Activated naive CD4-positive, alpha-beta T cell treated with anti-CD3 and anti-CD28 coated beads for 36 hours (primary cell): ENCODE measurements at regions not wholly inside any gene's neighbourhood (a gene's known extent, or its start where the extent isn't known, plus 50 kb on each side); places are given as distances from the start of the nearest gene placed in this dataset.

Experiments
- CTCF ChIA-PET: fragments of 350-600 bp; sonication (Branson Sonifier 250); formaldehyde crosslinking; loops from one replicate; lab custom pipeline; 2021; ENCODE audit warnings: antibody characterized with exemption; lab: Charles Lee
- DNase-seq: peaks from one replicate; pipeline ENCODE4 v3.0.0-alpha.2; 2020
- H3K27ac Mint-ChIP-seq: one replicate; pipeline ENCODE4 v1.8.0; 2021; ENCODE audit warnings: mild to moderate bottlenecking, mixed read lengths
- H3K27me3 Mint-ChIP-seq: one replicate; pipeline ENCODE4 v1.8.0; 2021; ENCODE audit warnings: low read depth, mixed read lengths
- H3K36me3 Mint-ChIP-seq: one replicate; pipeline ENCODE4 v1.8.0; 2021; ENCODE audit warnings: low read depth, mixed read lengths
- H3K4me1 Mint-ChIP-seq: one replicate; pipeline ENCODE4 v1.8.0; 2021; ENCODE audit warnings: low read depth, mixed read lengths
- H3K4me3 Mint-ChIP-seq: one replicate; pipeline ENCODE4 v1.8.0; 2021; ENCODE audit warnings: mild to moderate bottlenecking, moderate library complexity, mixed read lengths
- H3K9me3 Mint-ChIP-seq: one replicate; pipeline ENCODE4 v1.8.0; 2021; ENCODE audit warnings: mixed read lengths
- intact Hi-C: fragments of 100-400 bp; cut with micrococcal nuclease; formaldehyde crosslinking; loops from one replicate; pipeline ENCODE4 v1.15.1; 2023

DNA sequence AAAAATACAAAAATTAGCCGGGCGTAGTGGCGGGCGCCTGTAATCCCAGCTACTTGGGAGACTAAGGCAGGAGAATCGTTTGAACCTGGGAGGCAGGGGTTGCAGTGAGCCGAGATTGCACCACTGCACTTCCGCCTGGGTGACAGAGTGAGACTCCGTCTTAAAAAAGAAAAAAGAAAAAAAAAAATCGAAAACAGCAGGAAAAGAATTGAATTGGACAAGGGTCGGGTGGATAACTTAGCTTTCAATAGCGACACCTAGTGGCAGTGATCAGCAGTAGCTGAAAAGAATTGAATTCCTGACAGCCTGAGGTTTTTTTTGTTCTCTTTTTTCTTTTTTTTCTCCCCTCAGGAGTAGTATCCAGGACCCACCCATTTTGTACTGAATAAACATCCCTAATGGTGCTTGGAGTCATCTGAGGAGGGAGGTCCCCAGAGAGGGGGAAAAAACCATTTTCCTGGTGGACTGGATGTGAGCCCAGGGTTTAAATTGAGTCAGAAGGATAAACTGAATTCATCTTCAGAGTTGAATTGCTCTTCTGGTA is 55.1 kb downstream of the CYCS start:
- intact Hi-C loops, result loop anchor here (1.0 to 5.0 kb wide), 7 partner anchors 23 to 493 kb away; partner anchors contain the start of gene OSBPL3
- no peak overlapping the region for H3K27ac Mint-ChIP-seq
- DNase-seq, result peak; percentile 57

DNA sequence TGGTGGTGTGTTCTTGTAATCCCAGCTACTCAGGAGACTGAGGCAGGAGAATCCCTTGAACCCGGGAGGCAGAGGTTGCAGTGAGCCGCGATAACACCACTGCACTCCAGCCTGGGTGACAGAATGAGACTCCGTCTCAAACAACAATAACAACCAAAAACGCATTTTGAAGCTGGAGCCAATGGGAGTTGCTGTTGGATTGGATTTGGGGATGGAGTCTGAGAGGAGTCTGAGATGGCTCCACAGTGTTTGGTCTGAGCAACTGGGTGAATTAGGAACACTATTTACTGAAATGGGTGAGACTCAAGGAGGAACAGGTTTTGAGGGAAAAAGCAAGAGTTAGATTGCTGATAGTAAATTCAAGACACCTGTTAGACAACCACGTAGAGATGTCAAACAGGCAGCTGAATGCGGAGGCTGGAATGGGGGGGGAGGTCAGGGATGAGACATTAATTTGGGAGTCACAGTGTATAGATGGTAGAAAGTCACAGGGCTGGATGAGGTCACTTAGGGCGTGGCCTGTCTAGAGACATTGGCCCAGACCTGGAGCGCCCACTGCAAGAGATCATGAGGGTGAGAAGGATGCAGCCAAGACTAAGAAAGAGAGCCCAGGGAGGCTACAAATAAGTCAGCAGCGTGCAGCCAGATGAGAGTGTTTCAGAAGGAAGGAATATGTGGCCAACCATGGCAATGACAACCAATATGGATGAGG is 56.4 kb downstream of the CYCS start:
- DNase-seq, result no peak
- CTCF ChIA-PET, result interaction anchor here (0.7 to 1.4 kb wide), 7 partner anchors 25 to 1042 kb away, joined by 3 to 13 read pairs (median 4); no protein-coding TSS in a partner anchor
- H3K27ac Mint-ChIP-seq, result no peak overlapping the region
- intact Hi-C loops, result no loop called here
- no peaks in the 10 kb centered on the region for H3K36me3 Mint-ChIP-seq
- no peaks in the 10 kb centered on the region for H3K9me3 Mint-ChIP-seq
- no peaks in the 10 kb centered on the region for H3K27me3 Mint-ChIP-seq
- no peak overlapping the region for H3K4me3 Mint-ChIP-seq
- peaks cover 3% of the 10 kb centered on the region for H3K4me1 Mint-ChIP-seq

More for the DNA sequence above, 55.1 kb downstream of the CYCS start:
- Mint-ChIP-seq H3K9me3 (no peaks in the 10 kb centered on the region), H3K4me1 (peaks cover 6% of the 10 kb centered on the region), H3K4me3 (no peak overlapping the region), H3K36me3 (no peaks in the 10 kb centered on the region), H3K27me3 (no peaks in the 10 kb centered on the region)
- CTCF ChIA-PET, result interaction anchor here (0.5 to 8.3 kb wide), 35 partner anchors 8 to 1387 kb away, joined by 3 to 77 read pairs (median 4); partner anchors contain the start of gene OSBPL3

DNA sequence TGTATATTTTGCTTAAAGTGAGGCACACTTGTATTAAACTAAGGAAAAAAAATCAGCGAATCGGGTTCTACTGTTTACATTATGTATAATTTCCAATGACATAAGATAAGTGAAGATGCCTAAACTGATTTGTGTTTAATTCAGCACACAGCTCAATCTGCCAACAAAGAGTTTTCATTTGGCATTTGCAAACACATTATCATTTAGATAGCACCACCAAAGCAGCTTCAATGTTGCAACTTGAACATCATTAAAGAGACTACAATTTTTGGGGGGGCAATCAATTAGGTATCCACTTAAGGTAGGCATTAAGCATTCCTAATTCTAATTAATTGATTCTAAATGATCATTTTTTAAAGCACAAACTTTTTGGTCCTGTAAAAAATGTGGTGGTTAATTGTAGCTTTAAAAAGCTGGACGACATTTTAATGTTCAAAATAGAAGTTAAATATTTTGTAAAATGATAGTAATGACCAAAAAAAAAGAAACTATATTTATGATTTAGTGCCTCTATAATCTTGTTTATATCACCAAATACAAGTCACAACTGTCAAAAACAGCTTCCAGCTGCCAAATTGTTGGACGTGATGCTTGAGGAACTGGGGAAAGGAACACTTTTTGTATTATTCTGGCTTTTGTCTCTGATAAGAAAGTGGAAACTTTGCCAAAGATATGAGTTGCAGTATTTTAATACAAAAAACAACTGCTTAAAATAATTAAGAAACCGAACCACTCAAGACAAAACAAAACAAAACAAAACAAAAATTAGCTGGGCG is 57.1 kb downstream of the CYCS start:
- H3K27ac Mint-ChIP-seq, result no peak overlapping the region
- intact Hi-C loops, result no loop called here
- H3K9me3 Mint-ChIP-seq, result no peaks in the 10 kb centered on the region
- no peaks in the 10 kb centered on the region for H3K36me3 Mint-ChIP-seq
- DNase-seq, result no peak
- H3K4me1 Mint-ChIP-seq, result peaks cover under 1% of the 10 kb centered on the region
- H3K27me3 Mint-ChIP-seq, result no peaks in the 10 kb centered on the region
- CTCF ChIA-PET, result interaction anchor here (0.7 to 1.4 kb wide), 8 partner anchors 26 to 1354 kb away, joined by 3 to 13 read pairs (median 4); no protein-coding TSS in a partner anchor
- H3K4me3 Mint-ChIP-seq, result no peak overlapping the region

DNA sequence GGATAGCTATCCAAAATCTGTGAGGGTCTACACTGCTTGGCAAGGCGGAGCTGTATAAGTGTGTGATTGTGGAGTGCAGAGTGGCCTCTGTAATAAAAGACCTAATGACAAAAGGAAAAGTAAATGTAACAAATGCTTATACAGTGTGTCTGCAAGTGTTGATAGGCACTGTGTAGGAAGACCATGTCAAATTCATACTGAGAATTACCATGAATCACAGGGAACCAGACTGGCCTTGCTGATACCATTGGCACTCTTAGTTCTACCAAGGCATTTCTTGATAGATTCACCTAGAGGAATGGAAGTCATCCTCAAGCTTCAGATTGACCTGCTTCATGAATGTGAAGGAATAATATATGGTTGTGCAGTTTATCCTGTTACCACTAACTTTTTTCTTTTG is 58.8 kb downstream of the CYCS start:
- CTCF ChIA-PET, result interaction anchor here (1.3 to 4.4 kb wide), 3 partner anchors 85 to 254 kb away, joined by 3 to 20 read pairs (median 3); no protein-coding TSS in a partner anchor
- Mint-ChIP-seq H3K9me3 (no peaks in the 10 kb centered on the region), H3K27ac (no peak overlapping the region), H3K4me3 (no peak overlapping the region), H3K27me3 (no peaks in the 10 kb centered on the region), H3K36me3 (no peaks in the 10 kb centered on the region), H3K4me1 (no peaks in the 10 kb centered on the region)
- intact Hi-C loops, result no loop called here
- no peak for DNase-seq

DNA sequence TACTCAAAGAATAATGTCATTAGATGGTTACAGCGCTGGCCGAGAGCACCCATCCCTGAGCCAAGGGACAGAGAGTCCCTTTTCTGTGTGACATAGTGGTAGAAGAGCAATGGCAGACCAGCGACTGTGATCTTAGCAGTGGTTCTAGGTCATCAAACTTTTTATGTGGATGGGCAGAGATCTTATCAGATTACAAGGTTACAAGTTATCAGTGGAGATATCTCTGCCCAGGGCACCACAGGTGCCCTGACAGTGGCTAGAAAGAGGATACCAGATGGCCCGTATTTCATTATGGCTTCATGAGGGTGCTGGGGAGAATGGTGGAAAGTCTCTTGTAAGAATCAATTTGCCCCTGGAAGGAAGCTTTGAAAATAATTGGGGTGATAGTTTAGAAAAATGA is 62.7 kb downstream of the CYCS start:
- no peak overlapping the region for H3K4me3 Mint-ChIP-seq
- no peaks in the 10 kb centered on the region for H3K9me3 Mint-ChIP-seq
- H3K4me1 Mint-ChIP-seq, result no peaks in the 10 kb centered on the region
- intact Hi-C loops, result no loop called here
- H3K36me3 Mint-ChIP-seq, result no peaks in the 10 kb centered on the region
- CTCF ChIA-PET, result interaction anchor here (1.5 to 4.4 kb wide), 3 partner anchors 7 to 250 kb away, joined by 5 to 20 read pairs (median 6); no protein-coding TSS in a partner anchor
- no peaks in the 10 kb centered on the region for H3K27me3 Mint-ChIP-seq
- DNase-seq, result no peak
- H3K27ac Mint-ChIP-seq, result no peak overlapping the region

DNA sequence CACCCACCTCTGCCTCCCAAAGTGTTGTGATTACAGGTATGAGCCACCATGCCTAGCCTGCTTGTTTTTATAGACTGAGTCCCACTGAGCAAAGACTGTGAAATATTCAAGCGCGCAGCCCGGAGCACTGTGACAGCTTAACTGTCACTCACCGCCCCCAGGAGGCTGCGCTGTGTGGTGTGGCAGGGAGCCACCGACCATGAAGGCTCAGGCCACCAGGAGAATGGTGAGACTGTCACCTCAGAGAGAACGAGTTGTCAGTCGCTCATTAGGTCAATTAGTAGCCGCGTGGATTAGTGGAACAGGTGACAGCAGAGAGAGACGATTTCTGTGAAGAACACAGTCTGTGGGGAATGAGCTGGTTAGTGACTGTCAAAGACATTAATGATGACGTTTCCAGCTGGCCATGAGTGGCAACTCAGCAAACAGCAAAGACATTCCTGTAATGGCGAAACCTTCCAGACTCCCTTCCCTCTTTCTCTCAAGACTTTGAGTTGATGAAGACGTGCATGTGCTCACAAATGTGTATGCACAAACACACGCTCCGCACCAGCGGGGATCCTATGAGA is 64.5 kb downstream of the CYCS start:
- Mint-ChIP-seq H3K27me3 (no peaks in the 10 kb centered on the region), H3K9me3 (no peaks in the 10 kb centered on the region), H3K4me3 (no peak overlapping the region), H3K4me1 (no peaks in the 10 kb centered on the region), H3K27ac (no peak overlapping the region), H3K36me3 (no peaks in the 10 kb centered on the region)
- intact Hi-C loops, result loop anchor here (2.0 kb wide), 1 partner anchor 78 kb away; no protein-coding TSS in a partner anchor
- CTCF ChIA-PET, result interaction anchor here (1.4 to 1.8 kb wide), 2 partner anchors 9 to 241 kb away, joined by 5 read pairs; no protein-coding TSS in a partner anchor
- no peak for DNase-seq

DNA sequence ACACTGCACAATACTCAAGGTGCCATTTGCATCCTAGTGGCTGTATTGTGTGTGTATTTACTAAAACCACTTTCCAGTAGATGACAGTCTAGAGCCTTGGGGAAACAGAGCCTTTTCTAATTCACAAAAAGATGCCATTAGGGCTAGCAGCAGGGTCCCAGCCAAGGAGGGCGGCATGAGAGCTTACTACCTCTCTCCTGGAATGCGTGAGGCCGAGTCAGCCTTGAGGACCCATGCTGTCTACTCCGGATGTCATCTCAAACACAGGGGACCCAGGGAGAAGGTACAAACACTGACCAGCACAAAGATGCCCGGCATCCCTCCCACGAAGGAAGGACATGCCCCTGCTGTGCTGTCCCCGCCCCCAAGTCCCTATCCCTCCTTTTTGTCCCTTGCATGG is 65.5 kb downstream of the CYCS start:
- Mint-ChIP-seq H3K27ac (no peak overlapping the region), H3K36me3 (no peaks in the 10 kb centered on the region), H3K4me1 (no peaks in the 10 kb centered on the region), H3K4me3 (no peak overlapping the region), H3K27me3 (no peaks in the 10 kb centered on the region), H3K9me3 (no peaks in the 10 kb centered on the region)
- intact Hi-C loops, result no loop called here
- no peak for DNase-seq
- CTCF ChIA-PET, result no interaction called here

DNA sequence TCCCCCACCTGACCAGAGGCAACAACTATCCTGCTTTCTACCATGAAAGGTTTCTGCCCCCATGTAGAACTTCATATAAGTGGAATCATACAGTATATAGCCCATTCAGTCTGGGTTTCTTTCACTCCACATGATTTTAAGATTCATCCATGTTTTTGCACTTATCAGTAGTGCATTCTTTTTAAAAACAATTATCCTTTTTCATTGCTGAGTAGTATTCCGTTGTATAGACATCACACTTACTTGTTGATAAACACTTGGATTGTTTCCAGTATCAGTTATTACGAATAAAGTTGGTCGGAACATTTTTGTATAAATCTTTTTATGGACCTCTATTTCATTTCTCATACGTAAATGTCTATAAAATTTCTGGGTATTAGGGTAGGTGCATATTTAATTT is 68.7 kb downstream of the CYCS start:
- Mint-ChIP-seq H3K9me3 (no peaks in the 10 kb centered on the region), H3K27me3 (no peaks in the 10 kb centered on the region), H3K4me1 (no peaks in the 10 kb centered on the region), H3K4me3 (no peak overlapping the region), H3K36me3 (no peaks in the 10 kb centered on the region), H3K27ac (no peak overlapping the region)
- no peak for DNase-seq
- CTCF ChIA-PET, result no interaction called here
- intact Hi-C loops, result no loop called here

DNA sequence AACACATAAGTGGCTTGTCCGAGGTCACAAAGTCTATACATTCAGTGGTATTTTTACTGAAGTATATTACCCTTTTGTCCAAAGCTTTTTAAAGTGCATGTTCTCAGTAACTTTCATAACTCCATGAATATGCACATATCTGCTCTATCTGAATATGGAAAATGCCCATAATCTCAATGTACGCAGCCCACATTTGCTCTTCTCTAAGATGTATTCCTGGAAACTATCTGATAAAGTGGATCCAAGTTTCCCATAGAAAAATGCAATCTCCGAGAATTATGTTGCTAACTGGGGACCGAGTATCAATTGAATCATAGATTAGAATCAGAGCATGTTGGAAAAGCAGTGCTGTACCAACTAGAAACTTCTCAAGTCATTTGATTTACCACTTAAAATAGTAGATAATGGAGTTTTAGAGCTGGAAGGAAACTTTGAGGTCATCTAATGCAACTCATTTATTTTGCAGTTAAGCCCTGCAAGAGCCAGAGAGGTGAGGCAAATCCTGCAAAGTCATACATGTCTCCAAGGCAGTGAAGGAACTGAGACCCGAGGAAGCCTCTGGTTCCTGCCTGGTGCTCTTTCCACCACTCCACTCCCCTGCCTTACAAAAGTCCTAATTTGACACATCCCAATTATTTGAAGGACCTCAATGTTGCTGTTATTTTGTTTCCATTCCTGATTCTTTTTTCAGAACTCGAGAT is 69.4 kb downstream of the CYCS start:
- H3K4me1 Mint-ChIP-seq, result no peaks in the 10 kb centered on the region
- H3K4me3 Mint-ChIP-seq, result no peak overlapping the region
- no peaks in the 10 kb centered on the region for H3K27me3 Mint-ChIP-seq
- no peaks in the 10 kb centered on the region for H3K36me3 Mint-ChIP-seq
- intact Hi-C loops, result no loop called here
- no peaks in the 10 kb centered on the region for H3K9me3 Mint-ChIP-seq
- CTCF ChIA-PET, result no interaction called here
- no peak overlapping the region for H3K27ac Mint-ChIP-seq
- DNase-seq, result no peak

DNA sequence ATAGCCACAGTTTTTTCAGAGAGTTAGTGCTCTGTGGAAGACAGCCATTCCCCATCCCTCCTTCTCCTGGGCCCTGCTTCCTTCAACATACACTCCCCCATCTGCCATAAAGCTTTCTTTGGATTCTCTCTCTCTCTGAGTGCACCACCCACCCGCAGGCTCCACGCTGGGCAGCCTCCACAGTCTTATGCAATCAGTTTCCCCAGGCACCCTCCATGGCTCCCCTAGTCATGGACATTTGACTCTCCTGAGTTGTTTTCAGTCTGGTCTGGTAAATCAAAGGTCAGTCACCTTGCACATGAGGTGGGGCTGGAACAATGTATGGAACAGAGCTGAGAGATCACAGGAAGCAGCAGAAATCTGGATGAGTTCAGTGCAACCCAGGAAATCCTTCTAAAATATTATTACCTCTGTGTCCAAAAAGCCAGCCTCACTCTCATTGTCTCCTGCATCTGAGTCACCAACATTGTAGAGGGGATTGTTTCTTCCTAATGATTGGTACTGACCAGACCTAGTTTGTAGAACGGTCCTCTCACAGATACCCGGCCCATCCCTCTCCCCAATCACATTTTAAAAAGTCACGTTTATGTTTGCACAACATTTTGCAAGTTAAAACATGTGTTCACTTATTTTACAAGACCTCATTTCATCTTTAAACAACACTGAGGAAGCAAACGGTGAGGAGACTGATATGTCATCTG is 70.1 kb downstream of the CYCS start:
- no peak for DNase-seq
- H3K36me3 Mint-ChIP-seq, result no peaks in the 10 kb centered on the region
- intact Hi-C loops, result no loop called here
- no peak overlapping the region for H3K27ac Mint-ChIP-seq
- H3K4me1 Mint-ChIP-seq, result no peaks in the 10 kb centered on the region
- no peak overlapping the region for H3K4me3 Mint-ChIP-seq
- CTCF ChIA-PET, result no interaction called here
- no peaks in the 10 kb centered on the region for H3K27me3 Mint-ChIP-seq
- no peaks in the 10 kb centered on the region for H3K9me3 Mint-ChIP-seq

DNA sequence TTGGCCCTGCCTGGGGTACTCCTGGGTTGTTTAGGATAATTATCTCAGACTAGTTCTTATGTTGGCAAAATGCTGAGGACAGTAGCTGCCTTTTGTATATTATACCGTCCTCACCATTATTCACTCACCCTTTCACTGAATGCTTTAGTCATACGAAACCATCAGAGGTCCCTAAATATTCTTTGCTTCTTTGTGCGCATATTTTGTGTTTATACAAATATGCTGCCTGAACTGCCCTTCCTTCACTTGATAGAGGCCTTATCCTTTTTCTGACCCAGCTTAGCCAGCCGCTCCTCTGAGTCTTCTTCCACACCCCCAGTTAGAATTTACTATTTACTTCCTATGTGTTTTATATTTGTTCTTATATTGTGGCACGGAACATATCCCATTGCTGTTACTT is 70.2 kb upstream of the OSBPL3 start:
- intact Hi-C loops, result no loop called here
- Mint-ChIP-seq H3K9me3 (no peaks in the 10 kb centered on the region), H3K4me3 (no peak overlapping the region), H3K36me3 (no peaks in the 10 kb centered on the region), H3K27ac (no peak overlapping the region), H3K4me1 (no peaks in the 10 kb centered on the region), H3K27me3 (no peaks in the 10 kb centered on the region)
- no peak for DNase-seq
- CTCF ChIA-PET, result no interaction called here
